SH-SY5Y (cell line): ENCODE measurements at regions not wholly inside any gene's neighbourhood (a gene's known extent, or its start where the extent isn't known, plus 50 kb on each side); places are given as distances from the start of the nearest gene placed in this dataset.

ENCODE experiments used
- GATA2 ChIP-seq: IDR thresholded peaks from 2 replicates; pipeline ENCODE4 v1.6.1; 2011; ENCODE audit warnings: mild to moderate bottlenecking, low read depth, low read length
- GATA3 ChIP-seq: IDR thresholded peaks from 2 replicates; pipeline ENCODE4 v1.6.1; 2011; ENCODE audit warnings: low read depth, mild to moderate bottlenecking, low read length, moderate library complexity

GRCh38 chr9:80242022-80242421, 670.3 kb downstream of the TLE4 start:
- no peak for TF ChIP-seq GATA2
- TF ChIP-seq GATA3 = no peak
